Hematopoietic multipotent progenitor cell (in vitro differentiated cells): ENCODE measurements at regions not wholly inside any gene's neighbourhood (a gene's known extent, or its start where the extent isn't known, plus 50 kb on each side); places are given as distances from the start of the nearest gene placed in this dataset.

ENCODE experiments used
- DNase-seq, 3 donors: peaks; one replicate each; pipeline ENCODE4 v3.0.0-alpha.2; 2011 to 2015; ENCODE audit warnings: low read depth in 2 of 3, low spot score in 2 of 3

- DNase-seq, result no peak
Measured at GRCh38 chr13:111967572-111968201, 99.3 kb upstream of the SOX1 start.

GRCh38 chr13:111968336-111969010 lies 98.5 kb upstream of the SOX1 start:
- no peak for DNase-seq

GRCh38 chr13:111969551-111970135 lies 97.3 kb upstream of the SOX1 start:
- no peak for DNase-seq

- DNase-seq, result no peak
Measured at GRCh38 chr13:111970494-111971141, 96.3 kb upstream of the SOX1 start.

- no peak for DNase-seq
Measured at GRCh38 chr13:111971891-111972780, 94.8 kb upstream of the SOX1 start.

GRCh38 chr13:111973186-111973585 lies 93.8 kb upstream of the SOX1 start:
- no peak for DNase-seq

- no peak for DNase-seq
Measured at GRCh38 chr13:111973605-111974340, 93.2 kb upstream of the SOX1 start.

GRCh38 chr13:111974341-111974640 lies 92.7 kb upstream of the SOX1 start:
- no peak for DNase-seq

GRCh38 chr13:111975539-111976473 lies 91.1 kb upstream of the SOX1 start:
- DNase-seq, result no peak

- no peak for DNase-seq
Measured at GRCh38 chr13:111976474-111977178, 90.3 kb upstream of the SOX1 start.

- no peak for DNase-seq
Measured at GRCh38 chr13:111977179-111977506, 89.8 kb upstream of the SOX1 start.

- DNase-seq, result no peak
Measured at GRCh38 chr13:111978546-111978945, 88.4 kb upstream of the SOX1 start.

GRCh38 chr13:111980146-111980929 lies 86.6 kb upstream of the SOX1 start:
- no peak for DNase-seq

GRCh38 chr13:111981006-111981405 lies 85.9 kb upstream of the SOX1 start:
- no peak for DNase-seq

- no peak for DNase-seq
Measured at GRCh38 chr13:111981446-111982165, 85.3 kb upstream of the SOX1 start.

- DNase-seq, result no peak
Measured at GRCh38 chr13:111984349-111984748, 82.6 kb upstream of the SOX1 start.

- DNase-seq, result no peak
Measured at GRCh38 chr13:111990362-111990761, 76.6 kb upstream of the SOX1 start.
